ENCODE measurements at regions not wholly inside any gene's neighbourhood (a gene's known extent, or its start where the extent isn't known, plus 50 kb on each side); places are given as distances from the start of the nearest gene placed in this dataset.

DNA sequence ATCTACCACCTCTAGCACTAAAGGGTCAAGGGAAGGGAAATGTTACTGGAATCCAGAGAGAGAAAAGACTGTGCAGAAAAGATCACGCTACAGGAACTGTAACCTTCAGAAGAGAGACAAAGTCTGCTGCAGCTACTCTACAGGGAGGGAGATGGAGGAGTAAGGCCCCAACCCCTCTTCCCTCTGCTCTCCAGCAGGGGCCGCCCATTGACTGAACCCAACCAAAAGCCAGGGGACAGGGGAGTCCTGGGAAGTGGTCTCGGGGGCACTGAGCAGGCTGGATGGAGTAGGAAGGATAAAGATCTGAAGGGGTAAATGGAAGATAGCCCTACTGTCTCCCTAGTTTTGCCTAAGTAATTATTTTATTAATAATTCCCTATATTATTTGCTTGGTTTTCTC lies 72.8 kb upstream of the NR5A2 start:
- TF ChIP-seq, protein P1, sequence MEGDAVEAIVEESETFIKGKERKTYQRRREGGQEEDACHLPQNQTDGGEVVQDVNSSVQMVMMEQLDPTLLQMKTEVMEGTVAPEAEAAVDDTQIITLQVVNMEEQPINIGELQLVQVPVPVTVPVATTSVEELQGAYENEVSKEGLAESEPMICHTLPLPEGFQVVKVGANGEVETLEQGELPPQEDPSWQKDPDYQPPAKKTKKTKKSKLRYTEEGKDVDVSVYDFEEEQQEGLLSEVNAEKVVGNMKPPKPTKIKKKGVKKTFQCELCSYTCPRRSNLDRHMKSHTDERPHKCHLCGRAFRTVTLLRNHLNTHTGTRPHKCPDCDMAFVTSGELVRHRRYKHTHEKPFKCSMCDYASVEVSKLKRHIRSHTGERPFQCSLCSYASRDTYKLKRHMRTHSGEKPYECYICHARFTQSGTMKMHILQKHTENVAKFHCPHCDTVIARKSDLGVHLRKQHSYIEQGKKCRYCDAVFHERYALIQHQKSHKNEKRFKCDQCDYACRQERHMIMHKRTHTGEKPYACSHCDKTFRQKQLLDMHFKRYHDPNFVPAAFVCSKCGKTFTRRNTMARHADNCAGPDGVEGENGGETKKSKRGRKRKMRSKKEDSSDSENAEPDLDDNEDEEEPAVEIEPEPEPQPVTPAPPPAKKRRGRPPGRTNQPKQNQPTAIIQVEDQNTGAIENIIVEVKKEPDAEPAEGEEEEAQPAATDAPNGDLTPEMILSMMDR (IDR thresholded peaks at IDR 0.05; ENCODE audit: low read length): peak; percentile 87
- no peak for TF ChIP-seq EZH2 (IDR thresholded peaks at IDR 0.05; ENCODE audit: borderline replicate concordance, low read length)

All from OCI-LY1 (cell line).